Lower lobe of right lung (tissue), 2 donors: ENCODE measurements at regions not wholly inside any gene's neighbourhood (a gene's known extent, or its start where the extent isn't known, plus 50 kb on each side); places are given as distances from the start of the nearest gene placed in this dataset.

Source experiments
- ATAC-seq, 2 donors: fragments of 200-7000 bp; cut with Tn5 transposase; one replicate each; pipeline ENCODE4 v1.9.1; 2020 to 2022; ENCODE audit warnings: mild to moderate bottlenecking in 2 of 2, moderate library complexity in 2 of 2
- DNase-seq: peaks from one replicate; pipeline ENCODE4 v3.0.0-alpha.2; 2020
- H3K27ac ChIP-seq: fragments of 200-600 bp; one replicate; pipeline ENCODE4 v1.8.0; 2022
- H3K27me3 ChIP-seq: fragments of 200-600 bp; one replicate; pipeline ENCODE4 v1.8.0; 2022; ENCODE audit warnings: low read depth
- H3K36me3 ChIP-seq: fragments of 200-600 bp; one replicate; pipeline ENCODE4 v1.8.0; 2022; ENCODE audit warnings: mild to moderate bottlenecking
- H3K4me1 ChIP-seq: fragments of 200-600 bp; one replicate; pipeline ENCODE4 v1.8.0; 2022
- H3K4me3 ChIP-seq: fragments of 200-600 bp; one replicate; pipeline ENCODE4 v1.8.0; 2022; ENCODE audit warnings: mild to moderate bottlenecking
- H3K9me3 ChIP-seq: fragments of 200-600 bp; one replicate; pipeline ENCODE4 v1.8.0; 2022
- intact Hi-C: fragments of 100-400 bp; cut with DNase I; formaldehyde crosslinking; loops from one replicate; pipeline ENCODE4 v1.11.0; 2022
- TF ChIP-seq, protein P1 (sequence below): fragments of 200-600 bp; IDR thresholded peaks from one replicate; pipeline ENCODE4 v1.8.0; 2022; ENCODE audit warnings: antibody characterized with exemption, mild to moderate bottlenecking
- donor health status: DM: no; HTN: yes; CAD: no; lungs with severe emphysema.

DNA sequence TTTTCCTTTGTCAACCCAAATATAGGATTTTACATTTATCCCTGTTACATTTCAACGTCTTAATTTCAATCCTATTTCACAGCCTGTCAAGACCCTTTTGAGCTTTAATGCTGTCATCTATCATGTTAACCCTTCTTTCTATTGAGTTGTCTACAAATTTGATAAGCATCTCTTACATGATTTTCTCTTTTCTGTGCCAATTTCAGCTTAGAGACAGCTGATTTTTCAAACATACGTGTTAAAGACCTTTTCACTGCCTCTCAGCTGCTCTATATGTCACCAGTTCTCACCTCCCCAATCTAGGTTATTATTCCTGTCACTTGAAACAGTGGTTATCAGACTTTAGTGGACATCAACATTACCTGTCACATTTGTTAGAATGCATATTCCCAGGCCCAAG lies 181.3 kb downstream of the GXYLT1 start:
- H3K4me1 ChIP-seq, result no peaks in the 10 kb centered on the region
- intact Hi-C loops, result no loop called here
- DNase-seq (no peak), ATAC-seq (no peak)
- H3K27ac ChIP-seq, result no peak overlapping the region
- H3K9me3 ChIP-seq, result no peaks in the 10 kb centered on the region
- no peaks in the 10 kb centered on the region for H3K36me3 ChIP-seq
- no peaks in the 10 kb centered on the region for H3K27me3 ChIP-seq
- H3K4me3 ChIP-seq, result no peak overlapping the region
- TF ChIP-seq, protein P1, sequence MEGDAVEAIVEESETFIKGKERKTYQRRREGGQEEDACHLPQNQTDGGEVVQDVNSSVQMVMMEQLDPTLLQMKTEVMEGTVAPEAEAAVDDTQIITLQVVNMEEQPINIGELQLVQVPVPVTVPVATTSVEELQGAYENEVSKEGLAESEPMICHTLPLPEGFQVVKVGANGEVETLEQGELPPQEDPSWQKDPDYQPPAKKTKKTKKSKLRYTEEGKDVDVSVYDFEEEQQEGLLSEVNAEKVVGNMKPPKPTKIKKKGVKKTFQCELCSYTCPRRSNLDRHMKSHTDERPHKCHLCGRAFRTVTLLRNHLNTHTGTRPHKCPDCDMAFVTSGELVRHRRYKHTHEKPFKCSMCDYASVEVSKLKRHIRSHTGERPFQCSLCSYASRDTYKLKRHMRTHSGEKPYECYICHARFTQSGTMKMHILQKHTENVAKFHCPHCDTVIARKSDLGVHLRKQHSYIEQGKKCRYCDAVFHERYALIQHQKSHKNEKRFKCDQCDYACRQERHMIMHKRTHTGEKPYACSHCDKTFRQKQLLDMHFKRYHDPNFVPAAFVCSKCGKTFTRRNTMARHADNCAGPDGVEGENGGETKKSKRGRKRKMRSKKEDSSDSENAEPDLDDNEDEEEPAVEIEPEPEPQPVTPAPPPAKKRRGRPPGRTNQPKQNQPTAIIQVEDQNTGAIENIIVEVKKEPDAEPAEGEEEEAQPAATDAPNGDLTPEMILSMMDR, result no peak

DNA sequence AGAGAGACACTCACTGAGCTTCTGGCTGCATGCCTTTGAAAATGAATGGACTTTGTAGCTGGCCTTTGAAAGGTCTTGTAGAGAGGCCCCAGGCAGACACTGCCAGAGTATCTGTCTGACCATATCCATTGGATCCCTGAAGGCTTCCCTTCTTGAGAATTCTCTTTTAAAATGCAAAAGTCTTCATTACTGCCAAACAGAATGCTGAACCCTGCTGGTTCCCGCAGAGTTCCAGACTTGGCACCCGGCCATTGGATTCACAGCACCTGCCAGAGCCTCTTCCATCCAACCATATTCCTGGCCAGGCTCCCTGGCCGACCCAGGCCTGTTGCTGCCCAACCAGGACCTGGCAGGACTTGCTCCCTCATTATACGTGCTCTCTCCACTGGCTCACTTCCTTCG lies 182.5 kb downstream of the GXYLT1 start:
- ATAC-seq, result no peak
- intact Hi-C loops, result no loop called here
- Histone ChIP-seq H3K27ac (no peak overlapping the region), H3K27me3 (no peaks in the 10 kb centered on the region), H3K4me3 (no peak overlapping the region), H3K4me1 (no peaks in the 10 kb centered on the region), H3K9me3 (no peaks in the 10 kb centered on the region), H3K36me3 (no peaks in the 10 kb centered on the region)
- DNase-seq, result no peak
- TF ChIP-seq, protein P1, result no peak

DNA sequence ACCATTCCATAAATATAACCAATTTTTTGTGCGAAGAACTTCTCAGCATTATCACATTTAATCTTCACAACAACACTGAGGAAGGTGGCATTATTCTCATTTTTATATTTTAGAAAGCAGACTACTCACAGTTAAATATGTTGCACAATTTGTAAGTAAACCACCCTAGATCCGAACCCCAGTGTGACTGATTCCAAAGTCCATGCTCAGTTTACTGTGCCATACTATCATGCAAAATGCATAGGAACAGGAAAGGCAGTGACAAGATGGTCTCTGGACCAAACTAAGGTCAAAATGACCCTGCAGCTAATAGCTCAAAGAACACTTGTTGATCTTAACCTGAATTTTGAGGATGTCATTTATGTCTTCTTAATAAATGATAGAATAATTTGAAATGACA lies 185.4 kb downstream of the GXYLT1 start:
- Histone ChIP-seq H3K36me3 (no peaks in the 10 kb centered on the region), H3K27ac (no peak overlapping the region), H3K9me3 (no peaks in the 10 kb centered on the region), H3K4me3 (no peak overlapping the region), H3K4me1 (no peaks in the 10 kb centered on the region), H3K27me3 (no peaks in the 10 kb centered on the region)
- no peak for DNase-seq
- intact Hi-C loops, result no loop called here
- ATAC-seq, result no peak
- TF ChIP-seq, protein P1, result no peak

DNA sequence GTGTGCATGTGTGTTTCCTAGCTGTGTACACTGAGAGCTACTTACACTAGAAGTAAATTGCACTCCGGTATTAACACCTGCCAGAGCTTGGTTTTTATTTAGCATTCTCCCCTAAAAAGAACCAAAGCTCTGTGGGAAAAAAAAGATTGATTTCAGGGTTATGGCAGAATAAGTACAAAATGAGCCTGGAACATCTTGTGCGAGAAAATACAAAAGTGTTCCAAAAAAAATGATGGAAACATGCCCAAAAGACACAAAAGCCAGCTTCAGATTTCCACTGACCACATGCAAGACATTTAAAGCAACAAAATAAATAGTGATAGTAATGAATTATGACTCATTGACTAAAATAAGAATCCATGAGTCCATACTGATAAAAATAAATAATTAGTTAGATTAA lies 188.3 kb downstream of the GXYLT1 start:
- ATAC-seq, result no peak
- Histone ChIP-seq H3K27ac (no peak overlapping the region), H3K27me3 (no peaks in the 10 kb centered on the region), H3K36me3 (no peaks in the 10 kb centered on the region), H3K9me3 (no peaks in the 10 kb centered on the region), H3K4me1 (no peaks in the 10 kb centered on the region), H3K4me3 (no peak overlapping the region)
- TF ChIP-seq, protein P1, result no peak
- intact Hi-C loops, result no loop called here
- DNase-seq, result no peak

DNA sequence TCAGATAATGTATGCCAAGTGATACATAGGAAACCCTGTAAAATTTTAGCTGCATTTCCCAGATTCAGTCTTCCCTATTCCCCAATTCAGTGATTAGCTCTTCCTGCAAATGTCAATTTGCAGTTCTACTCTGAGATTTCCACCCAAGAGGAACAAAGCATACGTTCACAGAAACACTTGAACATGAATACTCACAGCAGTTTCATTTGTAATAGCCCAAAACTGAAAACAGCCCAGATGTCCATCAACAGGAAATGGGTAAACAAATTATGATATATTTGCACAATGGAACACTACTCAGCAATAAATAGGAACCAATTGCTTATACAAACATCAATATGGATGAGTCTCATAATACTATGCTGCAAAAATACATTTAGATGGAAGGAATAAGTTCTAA lies 194.2 kb downstream of the GXYLT1 start:
- intact Hi-C loops, result no loop called here
- TF ChIP-seq, protein P1, result no peak
- Histone ChIP-seq H3K9me3 (peaks cover 9% of the 10 kb centered on the region), H3K27ac (no peak overlapping the region), H3K4me1 (no peaks in the 10 kb centered on the region), H3K36me3 (no peaks in the 10 kb centered on the region), H3K27me3 (no peaks in the 10 kb centered on the region), H3K4me3 (no peak overlapping the region)
- ATAC-seq, result no peak
- no peak for DNase-seq

DNA sequence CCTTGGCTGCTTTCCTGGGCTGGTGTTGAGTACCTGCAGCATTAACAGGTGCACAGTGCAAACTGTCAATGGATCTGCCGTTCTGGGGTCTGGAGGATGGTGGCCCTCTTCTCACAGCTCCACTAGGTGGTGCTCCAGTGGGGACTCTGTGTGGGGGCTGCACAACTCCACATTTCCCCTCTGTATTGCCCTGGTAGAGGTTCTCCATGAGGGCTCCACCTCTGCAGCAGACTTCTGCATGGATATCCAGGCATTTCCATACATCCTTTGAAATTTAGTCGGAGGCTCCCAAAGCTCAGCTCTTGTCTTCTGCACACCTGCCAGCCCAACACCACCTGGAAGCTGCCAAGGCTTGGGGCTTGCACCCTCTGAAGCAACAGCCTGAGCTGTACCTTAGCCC lies 198.6 kb downstream of the GXYLT1 start:
- no peaks in the 10 kb centered on the region for H3K36me3 ChIP-seq
- no peak for ATAC-seq

More for the DNA sequence above, 198.6 kb downstream of the GXYLT1 start:
- TF ChIP-seq, protein P1, result no peak
- H3K4me1 ChIP-seq, result no peaks in the 10 kb centered on the region
- no peak overlapping the region for H3K27ac ChIP-seq
- intact Hi-C loops, result no loop called here
- DNase-seq, result no peak
- no peaks in the 10 kb centered on the region for H3K27me3 ChIP-seq
- H3K4me3 ChIP-seq, result no peak overlapping the region
- H3K9me3 ChIP-seq, result peaks cover 9% of the 10 kb centered on the region
